ENCODE measurements at regions not wholly inside any gene's neighbourhood (a gene's known extent, or its start where the extent isn't known, plus 50 kb on each side); places are given as distances from the start of the nearest gene placed in this dataset.

- no peaks in the 10 kb centered on the region for H3K9me3 ChIP-seq (ENCODE audit: low read length)
- H4K20me1 ChIP-seq (ENCODE audit: insufficient read depth, low read length): no peaks in the 10 kb centered on the region
- in situ Hi-C loops (cut with HindIII; ENCODE audit: extremely low pct_ligation_motif_present, low pct_unique_long_range_greater_than_20kb): no loop called here
- no peaks in the 10 kb centered on the region for H3K4me1 ChIP-seq (ENCODE audit: insufficient read depth, low read length)
- no peak overlapping the region for H3K27ac ChIP-seq (ENCODE audit: extremely low read length, insufficient read depth, low read length)
- H3K4me3 ChIP-seq (replicated peaks in 1 of 3; ENCODE audit: insufficient read depth in 1 of 3, low read depth in 2 of 3, low read length in 3 of 3): no peak overlapping the region
- no peaks in the 10 kb centered on the region for H3K27me3 ChIP-seq (ENCODE audit: control insufficient read depth in 1 of 2, insufficient read depth in 2 of 2, low read length in 2 of 2)
- no TSS peak for BruUV-seq (replicated peaks)
- ChIA-PET CTCF (ENCODE audit: low intra/inter-chr PET ratio, low total read pairs) (no interaction called here), POLR2A (no interaction called here)
- ATAC-seq: no peak
- no peak overlapping the region for H3K9ac ChIP-seq (ENCODE audit: insufficient read depth, low read depth, low read length)
- H2AFZ ChIP-seq (ENCODE audit: low read length): no peak overlapping the region
- TF ChIP-seq JARID2 (CRISPR knock-in tag; IDR thresholded peaks at IDR 0.05; ENCODE audit: insufficient replicate concordance): no peak
- H3K36me3 ChIP-seq (replicated peaks in 1 of 2; ENCODE audit: control insufficient read depth in 1 of 2, insufficient read depth in 2 of 2, low read length in 2 of 2): no peaks in the 10 kb centered on the region
- no peak for DNase-seq (ENCODE audit: low spot score)
- no peak overlapping the region for H3K4me2 ChIP-seq (ENCODE audit: low read depth, low read length)
- WGBS (ENCODE audit: low lambda C conversion rate): 62% methylated on average over 5 of the region's 5 CpGs
- intact Hi-C loops (cut with micrococcal nuclease; ENCODE audit: unreplicated experiment): no loop called here
- no peaks in the 10 kb centered on the region for H3K79me2 ChIP-seq (ENCODE audit: insufficient read depth, low read length)
- no peak for FAIRE-seq
Measured at GRCh38 chr1:199751506-199751905, 276.0 kb upstream of the NR5A2 start.

- Histone ChIP-seq H3K9ac (ENCODE audit: insufficient read depth, low read depth, low read length) (no peak overlapping the region), H2AFZ (ENCODE audit: low read length) (no peak overlapping the region), H3K4me3 (replicated peaks in 1 of 3; ENCODE audit: insufficient read depth in 1 of 3, low read depth in 2 of 3, low read length in 3 of 3) (no peak overlapping the region), H3K4me2 (ENCODE audit: low read depth, low read length) (no peak overlapping the region), H3K36me3 (replicated peaks in 1 of 2; ENCODE audit: control insufficient read depth in 1 of 2, insufficient read depth in 2 of 2, low read length in 2 of 2) (no peaks in the 10 kb centered on the region), H3K9me3 (ENCODE audit: low read length) (no peaks in the 10 kb centered on the region), H3K27me3 (ENCODE audit: control insufficient read depth in 1 of 2, insufficient read depth in 2 of 2, low read length in 2 of 2) (no peaks in the 10 kb centered on the region), H3K4me1 (ENCODE audit: insufficient read depth, low read length) (no peaks in the 10 kb centered on the region), H3K79me2 (ENCODE audit: insufficient read depth, low read length) (no peaks in the 10 kb centered on the region), H3K27ac (ENCODE audit: extremely low read length, insufficient read depth, low read length) (no peak overlapping the region), H4K20me1 (ENCODE audit: insufficient read depth, low read length) (no peaks in the 10 kb centered on the region)
- ATAC-seq: no peak
- in situ Hi-C loops (cut with HindIII; ENCODE audit: extremely low pct_ligation_motif_present, low pct_unique_long_range_greater_than_20kb): no loop called here
- FAIRE-seq: no peak
- ChIA-PET POLR2A (no interaction called here), CTCF (ENCODE audit: low intra/inter-chr PET ratio, low total read pairs) (no interaction called here)
- 22% methylated on average over 4 of the region's 4 CpGs for WGBS (ENCODE audit: low lambda C conversion rate)
- no peak for DNase-seq (ENCODE audit: low spot score)
- BruUV-seq (replicated peaks): no TSS peak
- intact Hi-C loops (cut with micrococcal nuclease; ENCODE audit: unreplicated experiment): no loop called here
- TF ChIP-seq BRF2 (CRISPR knock-in tag; IDR thresholded peaks at IDR 0.05) (no peak), ZIK1 (CRISPR knock-in tag; IDR thresholded peaks at IDR 0.05; ENCODE audit: borderline replicate concordance, low read depth) (no peak), BCL3 (CRISPR knock-in tag; IDR thresholded peaks at IDR 0.05) (no peak), ZNF124 (CRISPR knock-in tag; IDR thresholded peaks at IDR 0.05) (no peak), NONO (IDR thresholded peaks at IDR 0.05) (no peak), NONO (CRISPR knock-in tag; conservative IDR thresholded peaks at IDR 0.05) (no peak), ZHX2 (IDR thresholded peaks at IDR 0.05; ENCODE audit: low read depth) (no peak), ZHX2 (CRISPR knock-in tag; IDR thresholded peaks at IDR 0.05; ENCODE audit: borderline replicate concordance) (no peak), HOXA3 (CRISPR knock-in tag; IDR thresholded peaks at IDR 0.05) (no peak)
Measured at GRCh38 chr1:199751962-199752687, 275.4 kb upstream of the NR5A2 start.
